Astrocyte (in vitro differentiated cells and primary cell): ENCODE measurements at regions not wholly inside any gene's neighbourhood (a gene's known extent, or its start where the extent isn't known, plus 50 kb on each side); places are given as distances from the start of the nearest gene placed in this dataset.
"Not testable (repeated sequence)": the region's sequence is repeated elsewhere in the genome, so short reads cannot be mapped to it uniquely, and the experiment has no call there.

Source experiments
- DNase-seq: peaks from one replicate; pipeline ENCODE4 v3.0.0-alpha.2; 2010; ENCODE audit warnings: low read depth
- FAIRE-seq: peaks from 2 replicates; lab custom pipeline; 2011; peaks lifted over from hg19 to GRCh38; lab: Jason Lieb, UNC
- H2AFZ ChIP-seq: 2 replicates; pipeline ENCODE4 v1.6.0; 2012; ENCODE audit warnings: low read depth, low read length, inconsistent platforms
- H3K27ac ChIP-seq: 2 replicates; pipeline ENCODE4 v1.5.1; 2011; ENCODE audit warnings: low read depth, low read length, inconsistent platforms
- H3K27me3 ChIP-seq: 2 replicates; pipeline ENCODE4 v1.6.0; 2011; ENCODE audit warnings: low read length, inconsistent platforms; ENCODE audit not compliant: insufficient read depth
- H3K36me3 ChIP-seq: 2 replicates; pipeline ENCODE4 v1.5.1; 2011; ENCODE audit warnings: low read length, inconsistent platforms; ENCODE audit not compliant: insufficient read depth
- H3K4me1 ChIP-seq: 2 replicates; pipeline ENCODE4 v1.5.1; 2011; ENCODE audit warnings: low read length, inconsistent platforms; ENCODE audit not compliant: insufficient read depth
- H3K4me2 ChIP-seq: 2 replicates; pipeline ENCODE4 v1.6.0; 2012; ENCODE audit warnings: low read length, inconsistent platforms
- H3K4me3 ChIP-seq: 2 replicates; pipeline ENCODE4 v1.5.1; 2011; ENCODE audit warnings: low read depth, mild to moderate bottlenecking, low read length, inconsistent platforms; ENCODE audit not compliant: insufficient read depth
- H3K79me2 ChIP-seq: 2 replicates; pipeline ENCODE4 v1.6.0; 2012; ENCODE audit warnings: mild to moderate bottlenecking, low read length, inconsistent platforms; ENCODE audit not compliant: insufficient read depth
- H3K9ac ChIP-seq: 2 replicates; pipeline ENCODE4 v1.6.0; 2012; ENCODE audit warnings: mild to moderate bottlenecking, low read length, inconsistent platforms
- H3K9me3 ChIP-seq: 2 replicates; pipeline ENCODE4 v1.5.1; 2012; ENCODE audit warnings: low read depth, mild to moderate bottlenecking, low read length, inconsistent platforms; ENCODE audit not compliant: insufficient read depth
- H4K20me1 ChIP-seq: 2 replicates; pipeline ENCODE4 v1.6.0; 2012; ENCODE audit warnings: low read length, inconsistent platforms; ENCODE audit not compliant: insufficient read depth
- H3K27ac Mint-ChIP-seq: one replicate; pipeline ENCODE4 v1.8.0; 2021; ENCODE audit warnings: mild to moderate bottlenecking, mixed read lengths; ENCODE audit not compliant: unreplicated experiment
- H3K27me3 Mint-ChIP-seq: one replicate; pipeline ENCODE4 v1.8.0; 2021; ENCODE audit warnings: low read depth, mixed read lengths; ENCODE audit not compliant: unreplicated experiment
- H3K36me3 Mint-ChIP-seq: one replicate; pipeline ENCODE4 v1.8.0; 2021; ENCODE audit warnings: low read depth, mixed read lengths; ENCODE audit not compliant: unreplicated experiment
- H3K4me1 Mint-ChIP-seq: one replicate; pipeline ENCODE4 v1.8.0; 2021; ENCODE audit warnings: low read depth, mixed read lengths; ENCODE audit not compliant: unreplicated experiment
- H3K4me3 Mint-ChIP-seq: one replicate; pipeline ENCODE4 v1.8.0; 2021; ENCODE audit warnings: mild to moderate bottlenecking, moderate library complexity, mixed read lengths; ENCODE audit not compliant: unreplicated experiment
- H3K9me3 Mint-ChIP-seq: one replicate; pipeline ENCODE4 v1.8.0; 2021; ENCODE audit warnings: mild to moderate bottlenecking, mixed read lengths; ENCODE audit not compliant: unreplicated experiment
- CTCF ChIP-seq: IDR thresholded peaks from 2 replicates; pipeline ENCODE4 v1.5.1; 2011; ENCODE audit warnings: low read depth, mild to moderate bottlenecking, inconsistent platforms, low read length, moderate library complexity; ENCODE audit not compliant: insufficient read depth
- EZH2 ChIP-seq: IDR thresholded peaks from 2 replicates; pipeline ENCODE4 v1.6.1; 2012; ENCODE audit warnings: mild to moderate bottlenecking, low read length, inconsistent platforms; ENCODE audit not compliant: insufficient read depth

DNA sequence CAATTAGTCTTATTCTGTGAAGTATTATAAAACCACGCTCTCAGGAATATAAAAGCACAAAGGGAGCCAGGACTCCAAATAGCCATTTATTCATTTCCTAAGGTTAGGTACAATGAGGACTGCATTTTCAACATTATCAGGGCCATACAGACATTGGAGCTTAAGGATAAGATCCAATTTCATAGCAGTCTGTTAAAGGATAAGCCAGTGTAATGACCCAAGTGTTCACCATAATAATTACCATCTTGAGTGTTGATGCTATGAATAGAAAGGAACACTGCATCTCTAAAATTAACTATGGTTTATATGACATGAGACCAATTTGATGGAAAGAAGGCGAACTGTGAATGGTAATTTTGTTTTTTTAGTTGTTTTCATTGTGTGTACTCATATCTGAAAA is 403.1 kb downstream of the KCNJ18 start:
- not testable (repeated sequence) for H3K9me3 Mint-ChIP-seq, H3K27ac Mint-ChIP-seq

DNA sequence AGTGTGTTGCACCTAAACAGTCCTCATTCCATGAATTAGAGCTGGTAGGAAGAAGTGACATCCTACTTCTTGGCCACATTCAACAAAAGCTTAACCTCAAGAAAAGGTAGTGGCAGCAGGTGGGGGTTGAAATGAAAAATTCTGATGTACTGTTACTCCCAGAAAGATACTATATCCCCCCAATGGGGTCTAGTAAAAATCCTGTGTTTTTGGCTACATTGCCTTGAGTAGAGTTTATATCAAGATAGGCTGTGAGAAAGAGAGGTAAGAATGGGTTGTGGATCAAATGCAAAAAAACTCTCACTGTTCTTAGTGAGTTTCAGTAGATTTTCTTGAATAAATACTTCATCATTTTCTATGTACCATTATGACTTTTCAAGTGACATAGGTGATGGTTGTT is 407.3 kb downstream of the KCNJ18 start:
- H3K27ac ChIP-seq, H3K36me3 Mint-ChIP-seq, H3K79me2 ChIP-seq, H3K4me3 ChIP-seq, H3K9me3 Mint-ChIP-seq, H3K27ac Mint-ChIP-seq, H3K4me1 ChIP-seq, H3K36me3 ChIP-seq, H3K27me3 Mint-ChIP-seq, DNase-seq, FAIRE-seq, H3K27me3 ChIP-seq, H3K4me3 Mint-ChIP-seq, H4K20me1 ChIP-seq, H3K4me2 ChIP-seq, H3K4me1 Mint-ChIP-seq, H3K9me3 ChIP-seq, H3K9ac ChIP-seq, H2AFZ ChIP-seq: not testable (repeated sequence)

More for the DNA sequence above, 403.1 kb downstream of the KCNJ18 start:
- H3K36me3 Mint-ChIP-seq, H3K36me3 ChIP-seq, H4K20me1 ChIP-seq, FAIRE-seq, H3K4me3 Mint-ChIP-seq, H3K4me1 ChIP-seq, H3K27me3 Mint-ChIP-seq, H3K4me1 Mint-ChIP-seq, H3K27me3 ChIP-seq, H3K27ac ChIP-seq, H3K9me3 ChIP-seq, H3K4me2 ChIP-seq, DNase-seq, H3K9ac ChIP-seq, H3K79me2 ChIP-seq, H3K4me3 ChIP-seq, H2AFZ ChIP-seq: not testable (repeated sequence)

DNA sequence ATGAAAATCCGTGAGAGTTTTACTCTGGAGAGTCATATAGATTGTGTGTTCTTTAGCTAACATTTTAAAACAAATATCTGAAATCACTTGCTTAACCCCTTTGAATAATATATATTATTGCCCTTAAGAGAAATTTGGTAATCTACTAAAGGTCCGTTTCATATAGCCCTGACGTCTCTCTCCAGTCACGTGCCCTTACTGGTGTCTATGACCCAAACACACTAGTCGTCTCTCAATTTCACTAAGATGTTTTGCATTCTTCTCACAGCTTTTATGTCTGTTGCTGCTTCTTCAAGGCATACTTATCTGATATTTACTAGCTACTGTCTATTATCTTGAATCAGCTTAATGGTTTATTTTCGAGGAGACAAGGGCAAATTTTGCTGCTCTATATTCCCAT is 409.9 kb downstream of the KCNJ18 start:
- Mint-ChIP-seq H3K27ac (no peak overlapping the region), H3K4me3 (no peak overlapping the region), H3K4me1 (no peaks in the 10 kb centered on the region), H3K9me3 (no peaks in the 10 kb centered on the region), H3K36me3 (no peaks in the 10 kb centered on the region), H3K27me3 (no peaks in the 10 kb centered on the region)
- H4K20me1 ChIP-seq, result no peaks in the 10 kb centered on the region
- no peak overlapping the region for H3K9ac ChIP-seq
- no peak overlapping the region for H3K4me3 ChIP-seq
- H3K27me3 ChIP-seq, result no peaks in the 10 kb centered on the region
- H3K9me3 ChIP-seq, result no peaks in the 10 kb centered on the region
- H3K4me2 ChIP-seq, result no peak overlapping the region
- TF ChIP-seq EZH2 (no peak), CTCF (no peak)
- DNase-seq, result no peak
- H3K79me2 ChIP-seq, result no peaks in the 10 kb centered on the region
- H3K36me3 ChIP-seq, result no peaks in the 10 kb centered on the region
- H3K27ac ChIP-seq, result no peak overlapping the region
- no peak overlapping the region for H2AFZ ChIP-seq
- H3K4me1 ChIP-seq, result no peaks in the 10 kb centered on the region
- FAIRE-seq, result no peak

GRCh38 chr17:22116720-22117119 is 424.4 kb downstream of the KCNJ18 start:
- H3K4me3 ChIP-seq, H3K9ac ChIP-seq, H3K9me3 ChIP-seq, H3K9me3 Mint-ChIP-seq, FAIRE-seq, H3K79me2 ChIP-seq, H3K4me2 ChIP-seq, H3K27me3 Mint-ChIP-seq, H4K20me1 ChIP-seq, H3K27ac ChIP-seq, H3K27me3 ChIP-seq, H2AFZ ChIP-seq, H3K36me3 ChIP-seq, H3K4me3 Mint-ChIP-seq, H3K4me1 ChIP-seq, DNase-seq, H3K36me3 Mint-ChIP-seq: not testable (repeated sequence)
- Mint-ChIP-seq H3K4me1 (peaks cover 23% of the 10 kb centered on the region), H3K27ac (peak overlapping the region; percentile 77)

- not testable (repeated sequence) for H3K4me1 ChIP-seq, H2AFZ ChIP-seq, H3K4me2 ChIP-seq, H3K36me3 Mint-ChIP-seq, DNase-seq, H3K36me3 ChIP-seq, H3K27ac ChIP-seq, H3K79me2 ChIP-seq, H3K9ac ChIP-seq, H3K4me3 ChIP-seq, H3K4me3 Mint-ChIP-seq, H3K27me3 ChIP-seq, H3K27me3 Mint-ChIP-seq, H3K9me3 Mint-ChIP-seq, H3K9me3 ChIP-seq, FAIRE-seq, H4K20me1 ChIP-seq
- Mint-ChIP-seq H3K4me1 (peaks cover 23% of the 10 kb centered on the region), H3K27ac (peak overlapping the region; percentile 77)
Measured at GRCh38 chr17:22117401-22117800, 425.1 kb downstream of the KCNJ18 start.
